GM18505 (cell line): ENCODE measurements at regions not wholly inside any gene's neighbourhood (a gene's known extent, or its start where the extent isn't known, plus 50 kb on each side); places are given as distances from the start of the nearest gene placed in this dataset.
A peak's percentile ranks its signal among the peaks of the same experiment; 100 is the strongest.
"Not testable (repeated sequence)": the region's sequence is repeated elsewhere in the genome, so short reads cannot be mapped to it uniquely, and the experiment has no call there.

Source experiments
- ATAC-seq: cut with Tn5 transposase; IDR thresholded peaks from one replicate; pipeline ENCODE4 v1.9.1; 2021; ENCODE audit not compliant: unreplicated experiment
- POLR2A ChIP-seq: IDR thresholded peaks from 4 replicates; pipeline ENCODE4 v1.6.1; 2011; ENCODE audit warnings: borderline replicate concordance; ENCODE audit not compliant: insufficient read depth, insufficient read length; ENCODE audit errors: extremely low read depth

DNA sequence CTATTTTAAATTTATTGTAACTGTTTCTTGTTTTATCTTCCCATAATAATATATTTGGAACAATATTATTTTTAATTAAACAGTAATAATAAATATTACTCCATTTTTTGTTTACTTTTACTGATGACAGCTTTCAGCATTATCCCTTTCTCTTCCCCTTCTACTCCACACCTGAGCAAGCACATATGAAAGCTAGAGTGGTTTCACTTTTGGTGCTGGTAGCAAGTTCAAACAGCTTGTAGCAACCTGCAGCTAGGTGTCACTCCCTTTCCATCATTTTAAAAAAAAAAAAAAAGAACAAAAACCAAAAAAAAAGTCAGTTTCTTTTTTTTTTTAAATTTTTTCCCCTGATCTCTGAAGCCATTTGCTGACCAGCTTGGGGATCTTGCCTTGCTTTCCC, 801.8 kb downstream of the CCDC85A start:
- peak; percentile 83 for ATAC-seq
- TF ChIP-seq POLR2A, result no peak

DNA sequence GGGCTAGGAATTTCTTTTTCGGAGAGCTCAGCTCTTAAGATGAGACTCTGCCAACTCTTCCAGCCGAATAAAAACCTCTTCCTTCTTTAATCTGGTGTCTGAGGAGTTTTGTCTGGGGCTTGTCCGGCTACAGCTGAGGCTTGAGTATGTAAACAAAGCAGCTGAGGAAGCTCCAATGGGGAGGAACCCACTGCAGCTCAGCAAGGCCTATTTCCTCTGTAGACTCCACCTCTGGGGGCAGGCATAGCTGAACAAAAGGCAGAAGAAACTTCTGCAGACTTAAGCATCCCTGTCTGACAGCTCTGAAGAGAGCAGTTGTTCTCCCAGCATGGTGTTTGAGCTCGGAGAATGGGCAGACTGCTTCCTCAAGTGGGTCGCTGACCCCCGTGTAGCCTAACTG, 838.7 kb downstream of the CCDC85A start:
- no peak for ATAC-seq

DNA sequence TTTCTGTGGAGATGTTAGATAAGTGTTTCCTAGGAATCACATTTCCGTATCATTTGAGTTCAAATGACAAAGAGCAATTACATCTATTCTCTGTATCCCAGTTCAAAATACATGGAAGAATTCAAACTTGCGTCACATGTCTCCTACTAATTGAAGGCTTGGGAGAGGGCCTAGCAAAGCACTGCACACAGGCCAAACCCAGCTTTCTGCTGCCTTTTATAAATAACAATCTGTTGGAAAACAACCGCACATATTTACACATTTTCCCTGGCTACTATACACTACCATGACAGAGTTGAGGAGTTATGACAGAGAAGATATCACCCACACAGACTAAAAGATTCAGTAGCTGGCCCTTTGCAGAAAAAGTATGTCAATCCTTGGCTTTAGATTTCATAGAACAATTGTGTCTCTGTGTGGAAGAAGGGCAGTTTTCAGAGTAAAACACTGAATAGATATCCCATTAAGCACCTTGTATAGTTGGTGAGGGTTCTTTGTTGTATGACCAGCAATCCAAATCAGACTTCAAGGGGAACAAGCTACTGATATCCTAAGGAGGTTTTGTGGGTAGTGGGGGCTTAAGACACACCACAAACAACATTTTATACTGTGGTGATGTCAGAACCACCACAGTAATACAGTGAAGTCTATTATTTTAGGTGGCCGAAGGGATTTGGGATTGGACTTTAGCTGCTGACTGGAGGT, 861.3 kb downstream of the CCDC85A start:
- no peak for ATAC-seq

More for the DNA sequence above, 838.7 kb downstream of the CCDC85A start:
- TF ChIP-seq POLR2A, result no peak

DNA sequence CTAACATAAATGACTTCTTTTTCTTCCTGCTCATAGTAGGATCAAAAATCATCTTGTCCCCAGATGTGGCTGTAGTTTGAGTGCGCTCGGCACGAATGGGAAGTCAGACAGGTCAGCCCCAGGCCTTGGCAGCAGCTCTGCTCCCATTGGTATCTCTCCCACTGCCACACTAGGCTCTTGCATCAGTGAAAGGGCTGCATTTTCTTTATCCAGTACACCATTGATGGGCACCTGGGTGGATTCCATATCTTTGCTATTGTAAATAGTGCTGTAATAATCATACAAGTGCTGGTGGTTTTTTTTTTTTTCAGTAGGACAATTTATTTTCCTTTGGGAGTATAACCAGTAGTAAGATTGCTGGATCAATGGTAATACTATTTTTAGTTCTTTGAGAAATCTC, 865.5 kb downstream of the CCDC85A start:
- no peak for ATAC-seq
- TF ChIP-seq POLR2A, result no peak

More for the DNA sequence above, 861.3 kb downstream of the CCDC85A start:
- no peak for TF ChIP-seq POLR2A

DNA sequence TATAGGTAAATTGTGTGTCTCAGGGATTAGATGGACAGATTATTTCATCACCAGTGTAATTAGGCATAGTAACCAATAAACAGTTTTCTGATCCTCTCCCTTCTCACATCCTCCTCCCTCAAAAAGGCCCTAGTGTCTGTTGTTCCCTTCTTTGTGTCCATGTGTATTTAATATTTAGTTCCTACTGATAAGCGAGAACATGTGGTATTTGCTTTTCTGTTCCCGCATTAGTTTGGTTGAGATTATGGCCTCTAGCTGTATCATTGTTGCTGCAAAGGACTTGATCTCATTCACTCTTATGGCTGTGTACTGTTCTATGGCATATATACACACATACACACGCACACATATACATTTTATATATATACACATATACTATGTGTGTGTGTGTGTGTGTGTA, 866.2 kb downstream of the CCDC85A start:
- TF ChIP-seq POLR2A, result no peak
- no peak for ATAC-seq

DNA sequence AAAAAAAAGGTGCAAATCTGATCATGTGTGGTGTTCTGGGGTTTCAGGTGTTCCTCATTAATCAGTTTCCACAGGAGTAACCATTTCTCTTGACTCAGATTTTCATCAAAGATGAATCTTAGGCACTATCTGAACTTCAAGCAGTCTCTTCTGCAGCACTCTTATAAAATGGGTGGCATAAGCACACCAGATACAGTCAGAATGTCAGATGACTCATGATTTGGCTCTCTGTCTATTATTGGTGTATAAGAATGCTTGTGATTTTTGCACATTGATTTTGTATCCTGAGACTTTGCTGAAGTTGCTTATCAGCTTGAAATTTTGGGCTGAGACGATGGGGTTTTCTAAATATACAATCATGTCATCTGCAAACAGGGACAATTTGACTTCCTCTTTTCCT, 882.5 kb downstream of the CCDC85A start:
- ATAC-seq, result not testable (repeated sequence)

DNA sequence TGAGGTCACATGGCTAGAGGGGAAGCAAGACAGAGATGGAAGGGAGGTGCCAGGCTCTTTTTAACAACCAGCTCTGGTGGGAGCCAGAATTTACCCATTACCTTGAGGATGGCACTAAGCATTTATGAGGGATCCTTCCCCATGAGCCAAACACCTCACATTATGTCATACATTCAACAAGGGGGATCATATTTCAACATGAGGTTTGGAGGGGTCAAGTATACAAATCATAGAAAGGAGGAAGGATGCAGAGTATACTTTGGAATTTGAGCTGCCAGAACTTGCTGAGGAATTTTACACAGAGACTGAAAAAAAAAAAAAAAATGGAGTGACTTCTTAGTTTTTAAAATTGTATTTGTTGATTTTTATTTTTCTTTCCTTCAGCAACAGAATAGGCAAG, 891.4 kb downstream of the CCDC85A start:
- no peak for ATAC-seq
- TF ChIP-seq POLR2A, result no peak

DNA sequence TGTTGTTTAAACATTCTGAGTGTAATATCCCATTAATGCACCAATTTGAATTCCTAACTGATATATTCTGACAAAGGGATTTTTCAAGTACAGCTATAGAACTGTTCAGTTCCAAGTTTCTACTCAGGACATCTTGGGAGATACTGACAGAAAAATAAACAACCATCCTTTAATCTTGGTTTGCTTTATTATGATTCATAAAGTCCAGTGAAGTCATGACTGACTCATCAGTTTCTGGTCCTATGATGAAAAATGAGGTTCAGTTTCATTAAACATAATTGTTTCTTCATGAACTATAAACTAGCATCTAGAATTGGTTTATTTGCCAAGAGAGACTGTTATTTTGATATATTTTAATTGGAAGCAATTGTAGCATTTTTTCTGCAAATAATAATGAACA, 896.2 kb downstream of the CCDC85A start:
- TF ChIP-seq POLR2A, result no peak
- ATAC-seq, result no peak

DNA sequence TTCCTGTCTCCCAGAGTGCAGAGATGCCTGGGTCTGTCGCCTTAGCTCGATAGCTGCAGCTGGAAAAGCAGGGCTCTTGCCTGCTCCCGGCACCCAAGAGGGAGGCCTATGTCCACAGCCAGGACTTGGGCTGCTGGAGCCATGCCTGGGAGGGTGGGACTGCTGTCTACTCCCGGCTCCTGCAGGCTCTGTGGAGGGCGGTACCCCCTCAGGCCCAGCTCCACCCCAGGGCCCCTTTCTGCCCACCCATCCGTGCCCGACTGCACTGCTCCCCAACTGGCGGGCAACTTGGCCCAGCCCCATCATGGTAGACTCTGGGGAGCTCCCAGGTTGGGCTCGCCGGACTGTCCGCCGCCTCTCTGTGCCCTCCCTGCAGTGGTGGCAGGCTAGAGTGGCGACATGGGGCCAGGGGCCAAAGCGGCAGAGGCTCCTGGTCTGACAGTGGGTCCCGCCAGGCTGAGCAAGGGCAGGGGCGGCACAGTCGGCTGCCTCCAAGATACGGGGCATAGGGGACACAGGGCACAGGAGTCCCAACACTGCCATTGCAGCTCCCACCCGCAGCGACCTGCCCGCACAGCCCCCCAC, 901.0 kb downstream of the CCDC85A start:
- ATAC-seq, result no peak
- TF ChIP-seq POLR2A, result no peak

DNA sequence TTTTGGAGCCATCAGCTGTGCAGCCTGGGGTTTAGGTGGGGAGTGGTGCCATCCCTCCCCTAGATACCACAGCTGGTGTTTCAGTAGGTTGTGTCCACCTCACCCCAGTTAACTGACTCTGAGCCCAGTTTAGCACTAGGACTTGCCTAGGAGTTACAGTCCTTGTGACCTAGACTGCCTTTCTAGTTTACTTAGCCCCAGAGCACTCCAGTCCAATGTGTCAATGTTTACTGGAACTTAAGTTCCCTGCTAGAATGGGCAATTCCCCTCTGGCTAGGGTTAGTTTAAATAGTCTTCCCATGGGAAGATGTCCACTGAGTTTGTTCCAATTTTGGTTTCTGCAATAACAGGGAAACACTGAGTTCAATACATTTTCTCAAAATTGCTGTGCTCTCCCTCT, 909.2 kb downstream of the CCDC85A start:
- TF ChIP-seq POLR2A, result no peak
- no peak for ATAC-seq

DNA sequence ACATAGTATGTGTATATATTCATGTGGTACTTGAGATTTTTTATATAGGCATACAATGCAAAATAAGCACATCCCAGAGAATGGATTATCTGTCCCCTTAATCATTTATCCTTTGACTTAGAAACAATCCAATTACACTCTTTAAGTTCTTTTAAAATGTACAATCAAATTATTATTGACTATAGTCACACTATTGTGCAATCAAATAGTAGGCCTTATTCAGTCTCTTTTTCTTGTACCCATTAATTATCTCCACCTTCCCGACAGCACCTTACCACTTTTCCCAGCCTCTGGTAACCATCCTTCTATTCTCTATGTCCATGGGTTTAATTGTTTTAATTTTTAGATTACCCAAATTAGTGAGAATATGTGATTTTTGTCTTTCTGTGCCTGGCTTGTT, 914.1 kb downstream of the CCDC85A start:
- ATAC-seq, result no peak
- no peak for TF ChIP-seq POLR2A

DNA sequence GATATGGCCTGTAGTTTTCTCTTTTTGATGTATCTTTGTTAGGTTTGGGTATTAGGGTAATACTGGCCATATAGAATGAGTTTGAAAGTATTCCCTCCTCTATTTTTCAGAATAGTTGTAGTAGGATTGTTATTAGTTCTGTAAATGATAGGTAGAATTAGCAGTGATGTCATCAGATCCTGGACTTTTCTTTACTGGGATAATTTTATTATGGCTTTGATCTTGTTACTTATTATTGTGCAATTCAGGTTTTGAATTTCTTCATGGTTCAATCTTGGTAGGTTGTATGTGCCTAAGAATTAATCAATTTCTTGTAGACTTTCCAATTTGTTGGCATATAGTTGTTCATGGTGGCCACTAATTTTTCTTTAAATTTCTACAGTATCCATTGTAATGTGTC, 916.6 kb downstream of the CCDC85A start:
- TF ChIP-seq POLR2A, result no peak
- no peak for ATAC-seq

DNA sequence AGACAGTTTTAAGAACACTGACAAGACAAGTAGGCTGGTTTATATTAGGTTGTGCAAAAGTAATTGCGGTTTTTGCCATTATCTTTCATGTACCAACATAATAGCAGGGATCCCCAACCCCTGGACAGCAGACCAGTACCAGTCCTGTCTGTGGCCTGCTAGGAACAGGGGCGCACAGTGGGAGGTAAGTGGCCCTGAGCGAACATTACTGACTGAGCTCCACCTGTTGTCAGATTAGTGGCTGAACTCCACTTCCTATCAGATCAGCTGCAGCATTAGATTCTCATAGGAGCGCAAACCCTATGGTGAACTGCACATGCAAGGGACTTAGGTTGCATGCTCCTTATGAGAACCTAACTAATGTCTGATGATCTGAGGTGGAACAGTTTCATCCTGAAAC, 921.9 kb downstream of the CCDC85A start:
- TF ChIP-seq POLR2A, result no peak
- ATAC-seq, result no peak

DNA sequence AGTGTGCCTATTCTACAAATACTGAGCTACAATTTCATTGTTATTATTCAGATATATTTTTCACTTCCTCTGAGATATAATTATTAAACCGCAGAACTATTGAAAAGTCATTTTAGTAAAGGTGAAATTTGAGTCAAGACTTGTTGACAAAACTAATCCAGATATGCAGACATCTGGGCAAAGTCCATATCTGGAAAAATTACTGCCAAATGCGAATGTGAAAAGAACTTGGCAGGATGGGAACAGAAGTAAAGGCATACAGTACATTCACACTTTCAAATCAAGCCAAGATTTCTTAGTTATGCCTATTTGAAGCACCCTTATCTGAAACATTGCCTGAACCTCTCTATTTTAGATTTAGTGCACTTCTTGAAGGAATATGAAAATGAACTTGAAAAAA, 923.6 kb downstream of the CCDC85A start:
- ATAC-seq, result no peak
- TF ChIP-seq POLR2A, result no peak

DNA sequence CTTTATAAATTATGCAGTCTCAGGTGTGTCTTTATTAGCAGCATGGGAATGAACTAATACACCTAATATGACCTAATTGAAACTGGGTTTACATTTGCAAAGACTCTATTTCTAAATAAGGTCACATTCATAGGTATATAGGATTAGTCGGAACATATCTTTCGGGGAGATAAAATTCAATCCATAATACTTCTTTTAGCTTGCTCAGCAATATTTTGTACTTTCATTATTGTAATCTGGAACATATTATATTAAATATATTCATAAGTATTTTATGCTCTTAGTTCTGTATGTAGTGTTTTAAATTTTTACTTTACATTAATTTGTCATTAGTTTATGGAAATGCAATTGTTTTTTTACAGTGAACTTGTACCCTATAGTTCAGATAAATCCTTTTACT, 927.7 kb downstream of the CCDC85A start:
- ATAC-seq, result no peak
- no peak for TF ChIP-seq POLR2A
